ENCODE measurements at regions not wholly inside any gene's neighbourhood (a gene's known extent, or its start where the extent isn't known, plus 50 kb on each side); places are given as distances from the start of the nearest gene placed in this dataset.

DNA sequence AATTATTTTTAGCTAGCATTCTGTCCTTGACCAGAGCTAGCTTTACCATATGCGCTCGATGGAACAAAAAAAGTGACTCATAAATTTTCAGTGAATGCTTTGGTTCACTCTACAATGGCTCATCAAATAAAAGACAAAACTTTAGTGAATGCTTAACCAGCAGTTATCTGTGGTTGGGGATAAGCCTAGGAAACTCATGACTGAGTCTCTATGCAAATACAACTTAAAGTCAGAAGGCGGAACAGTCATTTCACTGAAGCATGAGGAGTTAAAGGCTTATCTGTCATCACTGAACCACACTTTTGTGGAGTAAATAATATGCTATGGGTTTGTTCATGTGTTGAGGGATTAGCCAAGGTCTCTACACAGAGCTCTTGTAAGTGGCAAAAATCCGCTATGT, 308.4 kb downstream of the SQOR start:
- Histone ChIP-seq H3K9me3 (ENCODE audit: control insufficient read depth in 4 of 4, low read length in 3 of 4) (no peaks in the 10 kb centered on the region), H3K27ac (ENCODE audit: low read depth in 1 of 2, low read length in 2 of 2) (no peak overlapping the region), H3K9ac (ENCODE audit: low read depth in 1 of 2, low read length in 2 of 2) (no peak overlapping the region), H3K4me1 (ENCODE audit: control insufficient read depth in 4 of 4, insufficient read depth in 4 of 4, low read length in 3 of 4) (no peaks in the 10 kb centered on the region), H3K36me3 (ENCODE audit: control insufficient read depth in 4 of 4, insufficient read depth in 3 of 4, low read depth in 1 of 4, low read length in 3 of 4) (no peaks in the 10 kb centered on the region), H3K27me3 (ENCODE audit: control insufficient read depth in 4 of 4, insufficient read depth in 4 of 4, low read length in 3 of 4) (no peaks in the 10 kb centered on the region), H3K4me3 (ENCODE audit: low read depth in 1 of 3, low read length in 3 of 3) (no peak overlapping the region)
- no peak for TF ChIP-seq SP1 (IDR thresholded peaks at IDR 0.05)
- no peak for TF ChIP-seq YY1 (IDR thresholded peaks at IDR 0.05)
- no peak for TF ChIP-seq NR2F2 (IDR thresholded peaks at IDR 0.05)
- no peak for TF ChIP-seq ZBTB33 (IDR thresholded peaks at IDR 0.05)
- no peak for TF ChIP-seq EGR1 (IDR thresholded peaks at IDR 0.05; ENCODE audit: low read depth in 2 of 2)
- DNase-seq (ENCODE audit: low spot score) = no peak
- WGBS = 84% methylated on average over 4 of the region's 4 CpGs

DNA sequence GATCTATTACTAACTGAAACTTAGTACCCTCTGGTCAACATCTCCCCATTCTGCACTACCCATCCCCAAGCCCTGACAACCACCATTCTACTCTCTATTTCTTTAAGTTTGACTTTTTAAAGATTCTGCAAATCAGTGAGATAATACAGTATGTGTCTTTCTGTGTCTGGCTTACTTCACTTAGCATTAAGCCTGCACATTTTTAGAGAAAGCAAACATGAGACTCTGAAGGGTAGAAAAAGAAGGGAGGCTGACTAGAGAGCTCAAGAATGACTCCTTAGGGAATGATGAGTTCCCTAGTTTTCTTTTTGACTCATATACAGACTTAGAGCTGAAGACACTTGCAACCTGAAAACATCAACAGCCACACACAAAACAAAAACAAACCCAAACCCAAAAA, 311.3 kb downstream of the SQOR start:
- Histone ChIP-seq H3K4me1 (ENCODE audit: control insufficient read depth in 4 of 4, insufficient read depth in 4 of 4, low read length in 3 of 4) (no peaks in the 10 kb centered on the region), H3K27ac (ENCODE audit: low read depth in 1 of 2, low read length in 2 of 2) (no peak overlapping the region), H3K9ac (ENCODE audit: low read depth in 1 of 2, low read length in 2 of 2) (no peak overlapping the region), H3K9me3 (ENCODE audit: control insufficient read depth in 4 of 4, low read length in 3 of 4) (no peaks in the 10 kb centered on the region), H3K27me3 (ENCODE audit: control insufficient read depth in 4 of 4, insufficient read depth in 4 of 4, low read length in 3 of 4) (no peaks in the 10 kb centered on the region), H3K36me3 (ENCODE audit: control insufficient read depth in 4 of 4, insufficient read depth in 3 of 4, low read depth in 1 of 4, low read length in 3 of 4) (no peaks in the 10 kb centered on the region), H3K4me3 (ENCODE audit: low read depth in 1 of 3, low read length in 3 of 3) (no peak overlapping the region)
- TF ChIP-seq ZBTB33 (IDR thresholded peaks at IDR 0.05) = no peak
- TF ChIP-seq, protein P1, sequence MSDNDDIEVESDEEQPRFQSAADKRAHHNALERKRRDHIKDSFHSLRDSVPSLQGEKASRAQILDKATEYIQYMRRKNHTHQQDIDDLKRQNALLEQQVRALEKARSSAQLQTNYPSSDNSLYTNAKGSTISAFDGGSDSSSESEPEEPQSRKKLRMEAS (IDR thresholded peaks at IDR 0.05) = no peak
- TF ChIP-seq SP1 (IDR thresholded peaks at IDR 0.05) = no peak
- no peak for DNase-seq (ENCODE audit: low spot score)

- H3K4me3 ChIP-seq (ENCODE audit: low read depth in 1 of 3, low read length in 3 of 3) = no peak overlapping the region
- H3K9ac ChIP-seq (ENCODE audit: low read depth in 1 of 2, low read length in 2 of 2) = no peak overlapping the region
- no peak overlapping the region for H3K27ac ChIP-seq (ENCODE audit: low read depth in 1 of 2, low read length in 2 of 2)
- H3K36me3 ChIP-seq (ENCODE audit: control insufficient read depth in 4 of 4, insufficient read depth in 3 of 4, low read depth in 1 of 4, low read length in 3 of 4) = no peaks in the 10 kb centered on the region
- WGBS = 30% methylated on average over 3 of the region's 3 CpGs
- no peaks in the 10 kb centered on the region for H3K4me1 ChIP-seq (ENCODE audit: control insufficient read depth in 4 of 4, insufficient read depth in 4 of 4, low read length in 3 of 4)
- no peak for DNase-seq (ENCODE audit: low spot score)
- TF ChIP-seq TAF1 (conservative IDR thresholded peaks at IDR 0.05) = no peak
- TF ChIP-seq SP1 (IDR thresholded peaks at IDR 0.05) = no peak
- no peak for TF ChIP-seq RAD21 (IDR thresholded peaks at IDR 0.05)
- TF ChIP-seq EGR1 (IDR thresholded peaks at IDR 0.05; ENCODE audit: low read depth in 2 of 2) = no peak
- no peak for TF ChIP-seq NR2F2 (IDR thresholded peaks at IDR 0.05)
- no peak for TF ChIP-seq CTCF (IDR thresholded peaks at IDR 0.05; ENCODE audit: low read depth, low read length, missing input control)
- no peak for TF ChIP-seq ZBTB33 (IDR thresholded peaks at IDR 0.05)
- no peak for TF ChIP-seq FOXA2 (IDR thresholded peaks at IDR 0.05)
- TF ChIP-seq YY1 (IDR thresholded peaks at IDR 0.05) = no peak
- no peaks in the 10 kb centered on the region for H3K27me3 ChIP-seq (ENCODE audit: control insufficient read depth in 4 of 4, insufficient read depth in 4 of 4, low read length in 3 of 4)
- H3K9me3 ChIP-seq (ENCODE audit: control insufficient read depth in 4 of 4, low read length in 3 of 4) = no peaks in the 10 kb centered on the region
These were observed 313.4 kb downstream of the SQOR start for GRCh38 chr15:45948181-45948621.
